CD4-positive, alpha-beta T cell treated with Interleukin-21 for 1 hour (primary cell): ENCODE measurements at regions not wholly inside any gene's neighbourhood (a gene's known extent, or its start where the extent isn't known, plus 50 kb on each side); places are given as distances from the start of the nearest gene placed in this dataset.

Experiments
- DNase-seq: peaks from one replicate; pipeline ENCODE4 v3.0.0-alpha.2; 2020

DNA sequence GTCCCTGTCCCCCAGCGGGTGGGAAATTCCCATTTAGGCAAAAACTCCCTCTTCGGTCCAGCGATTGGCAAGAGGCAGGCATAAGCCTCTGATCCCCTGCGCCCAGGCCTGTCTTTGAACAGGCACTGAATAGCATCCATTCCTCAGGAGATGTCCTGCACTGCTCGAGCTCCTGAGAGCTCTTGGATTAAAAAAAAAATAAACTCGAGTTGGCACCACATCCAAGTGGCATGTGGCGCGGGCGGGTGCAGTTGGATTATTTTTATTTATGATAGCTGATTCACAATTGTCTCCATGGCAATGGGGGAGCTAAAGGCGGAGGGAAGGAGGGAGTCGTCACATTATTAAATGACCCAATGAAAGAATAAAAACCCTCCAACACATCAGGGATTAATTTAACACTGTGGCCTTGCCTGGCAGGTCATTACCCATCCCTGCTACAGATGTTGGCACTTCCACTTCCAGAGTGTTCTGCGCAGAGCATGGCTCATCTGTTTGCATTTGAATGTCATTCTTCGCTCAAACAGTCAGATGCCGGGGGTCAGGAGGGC, 207.2 kb downstream of the AACS start:
- DNase-seq: no peak

DNA sequence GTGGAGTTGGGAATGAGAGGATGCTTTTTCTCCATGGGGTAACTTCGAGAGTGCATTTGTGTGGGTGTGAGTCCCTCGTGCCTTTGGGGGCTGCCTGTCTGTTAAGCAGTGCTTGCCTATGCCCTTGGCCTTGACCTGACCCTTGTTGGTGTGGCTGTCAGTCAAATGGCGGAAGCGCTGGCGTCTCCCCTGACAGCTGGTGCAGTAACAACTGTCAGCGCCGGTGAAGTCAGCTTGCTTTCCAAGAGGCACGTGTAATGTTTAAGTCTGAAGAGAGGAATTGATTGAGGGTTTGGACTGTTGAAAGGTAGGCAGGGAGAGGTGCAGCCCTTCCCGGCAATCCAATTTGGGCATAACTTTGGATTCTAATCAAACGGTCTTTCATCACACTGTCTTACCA, 211.3 kb downstream of the AACS start:
- no peak for DNase-seq

DNA sequence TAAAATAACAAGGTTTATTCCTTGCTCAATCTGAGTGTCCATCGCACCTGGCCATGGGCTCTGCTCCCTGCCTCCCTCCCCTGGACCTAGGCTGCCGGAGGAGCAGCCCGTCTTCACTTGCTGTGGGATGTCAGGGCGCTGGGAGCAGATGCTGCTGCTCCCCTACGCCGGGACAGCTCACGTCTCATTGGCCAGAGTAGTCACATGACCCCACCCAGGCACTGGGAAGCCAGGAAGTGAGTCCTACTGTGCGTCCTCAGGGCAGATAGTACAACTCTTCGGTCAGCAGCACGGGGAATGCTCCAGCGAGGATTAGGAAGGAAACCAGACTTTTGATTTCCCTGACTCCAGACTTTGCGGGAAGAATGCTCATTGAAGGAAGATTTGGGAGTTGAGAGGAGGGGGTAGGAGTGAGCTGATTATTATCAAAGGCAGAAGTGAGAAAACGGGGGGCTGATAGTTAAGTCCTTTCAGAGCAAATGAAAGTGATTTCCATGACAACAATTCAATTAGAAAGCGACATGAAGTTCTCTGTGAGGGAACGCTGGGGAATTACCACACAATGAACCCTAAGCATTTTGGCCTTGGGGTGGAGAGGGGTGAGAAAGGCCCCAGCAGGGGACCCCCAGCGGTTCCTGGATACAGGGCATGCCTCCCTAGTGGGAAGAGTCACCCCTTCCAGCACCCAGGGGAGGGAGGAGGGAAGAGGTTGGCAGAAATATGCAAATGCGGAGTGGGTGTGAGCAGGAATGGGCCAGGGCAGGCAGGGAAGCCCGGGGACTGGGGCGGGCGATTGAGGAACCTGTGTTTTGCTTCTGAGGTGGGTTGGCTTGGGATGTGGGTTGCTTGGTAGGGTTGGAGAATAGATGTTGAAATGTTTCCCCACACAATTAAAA, 215.5 kb downstream of the AACS start:
- no peak for DNase-seq

DNA sequence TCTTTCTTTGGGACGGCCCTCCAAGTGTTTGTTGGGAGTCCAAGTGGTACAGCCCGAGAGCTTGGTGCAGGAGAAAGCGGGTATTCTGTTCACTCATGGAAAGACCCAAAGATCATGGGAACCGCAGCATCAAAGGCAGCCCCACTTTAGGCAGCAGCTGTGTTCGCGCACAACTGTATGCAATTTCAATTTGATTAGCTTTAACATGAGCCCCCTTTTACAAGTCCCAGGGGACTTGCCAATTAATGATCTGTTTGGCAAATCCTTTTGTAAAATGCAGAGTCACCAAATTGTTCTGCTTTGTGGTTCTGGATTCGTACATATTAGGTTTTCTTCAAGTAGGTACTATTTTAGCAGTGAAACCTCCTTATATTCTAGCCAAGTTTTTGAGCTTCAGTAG, 217.7 kb downstream of the AACS start:
- no peak for DNase-seq

DNA sequence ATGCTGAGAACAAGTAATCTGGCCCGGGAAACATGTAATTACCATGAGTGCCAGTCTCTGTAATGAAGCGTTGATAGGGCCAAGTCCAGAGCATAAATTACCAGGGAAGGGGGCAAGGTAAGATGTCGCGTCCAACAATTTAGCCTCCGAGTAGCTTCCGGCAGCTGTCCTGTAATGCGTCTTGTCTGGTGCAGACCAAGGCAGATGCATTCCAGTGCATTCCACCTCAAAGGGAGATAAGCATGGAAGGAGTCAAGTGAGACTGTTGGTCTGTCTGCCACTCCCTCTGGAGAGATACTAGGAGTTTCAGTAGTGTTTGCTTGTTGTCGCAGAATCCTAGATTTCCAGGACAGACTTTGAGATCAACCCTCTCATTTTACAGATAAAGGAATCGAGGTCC, 218.3 kb downstream of the AACS start:
- no peak for DNase-seq

DNA sequence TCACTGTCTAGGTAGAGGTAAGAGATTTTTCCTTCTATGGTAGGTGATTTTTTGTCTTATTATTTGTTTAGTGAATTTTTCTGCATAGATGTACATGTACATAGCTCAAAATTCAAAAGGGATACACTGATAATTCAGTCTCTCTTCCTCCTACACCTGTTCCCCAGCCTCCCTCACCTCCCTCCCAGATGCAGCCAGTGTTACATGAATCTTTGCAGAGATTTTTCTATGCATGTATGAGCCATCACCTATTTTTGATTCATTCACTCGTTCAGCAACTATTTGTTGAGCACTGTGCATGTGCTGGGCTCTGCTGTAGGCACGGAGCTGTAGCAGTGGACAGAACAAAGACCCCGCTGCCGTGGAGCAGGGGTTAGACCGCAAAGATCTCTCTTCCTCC, 218.9 kb downstream of the AACS start:
- DNase-seq: no peak

DNA sequence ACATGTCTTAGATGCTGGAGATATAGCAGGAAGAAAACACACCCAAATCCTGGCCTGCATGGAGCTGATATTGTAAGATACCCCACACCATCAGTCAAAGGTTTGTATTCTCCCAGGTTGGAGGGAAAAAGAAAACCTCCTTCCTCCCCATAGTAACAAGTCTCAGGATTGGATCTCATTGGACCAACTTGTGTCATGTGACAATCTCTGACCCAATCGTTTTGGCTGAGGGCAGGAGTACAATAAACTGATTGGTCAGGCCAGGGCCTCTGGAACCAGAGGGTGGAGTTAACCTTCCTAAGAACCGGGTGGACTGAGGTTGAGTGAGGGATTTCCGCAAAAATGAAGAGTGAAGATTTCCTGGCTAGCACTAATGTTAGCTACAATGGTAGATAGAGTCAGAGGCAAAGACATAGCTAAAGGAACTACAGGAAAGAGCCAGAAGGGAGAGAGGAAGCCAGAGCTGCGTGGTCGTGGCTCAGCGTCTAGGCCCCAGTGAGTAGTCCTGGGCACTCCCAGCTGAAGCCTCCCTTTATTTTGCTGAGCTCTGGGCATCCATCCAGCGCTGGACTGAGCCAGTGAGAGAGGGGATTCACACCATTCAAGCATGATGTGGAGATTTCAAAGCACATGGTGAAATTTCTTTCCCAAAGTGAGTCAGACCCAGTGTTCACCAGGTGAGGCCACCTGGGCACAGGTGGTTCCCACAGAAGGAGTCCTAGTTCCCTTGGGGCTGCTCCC, 219.9 kb downstream of the AACS start:
- DNase-seq: no peak

DNA sequence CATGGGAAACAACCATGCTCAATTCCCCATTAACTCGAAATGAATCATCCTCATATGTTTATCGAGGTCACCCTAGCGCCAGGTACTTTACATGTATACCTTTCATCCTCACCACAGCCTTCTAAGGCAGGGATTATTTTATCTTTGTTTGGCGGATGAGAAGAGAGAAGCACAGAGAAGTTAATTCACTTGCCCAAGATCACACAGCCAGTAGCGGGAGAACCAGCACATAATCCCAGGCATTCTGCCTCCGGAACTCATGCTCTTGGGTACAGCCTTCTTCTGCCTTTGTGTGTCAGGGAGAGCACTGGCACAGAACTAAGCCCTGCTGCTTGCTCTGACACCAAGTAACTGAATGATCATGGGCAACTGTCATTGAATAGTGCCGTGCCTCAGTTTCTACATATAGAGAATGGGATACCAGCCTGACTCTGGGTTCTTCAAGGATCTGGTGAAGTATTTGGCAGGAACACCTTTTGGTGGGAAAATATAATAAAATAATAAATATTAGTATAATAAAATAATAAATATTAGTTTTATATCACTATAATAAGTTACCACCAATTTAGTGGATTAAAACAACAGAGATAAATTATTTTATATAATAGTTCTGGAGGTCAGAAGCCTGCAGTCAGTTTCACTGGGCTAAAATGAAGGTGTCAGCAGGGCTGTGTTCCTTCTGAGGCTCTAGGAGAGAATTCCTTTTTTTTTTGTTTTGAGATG, 220.9 kb downstream of the AACS start:
- DNase-seq: no peak

DNA sequence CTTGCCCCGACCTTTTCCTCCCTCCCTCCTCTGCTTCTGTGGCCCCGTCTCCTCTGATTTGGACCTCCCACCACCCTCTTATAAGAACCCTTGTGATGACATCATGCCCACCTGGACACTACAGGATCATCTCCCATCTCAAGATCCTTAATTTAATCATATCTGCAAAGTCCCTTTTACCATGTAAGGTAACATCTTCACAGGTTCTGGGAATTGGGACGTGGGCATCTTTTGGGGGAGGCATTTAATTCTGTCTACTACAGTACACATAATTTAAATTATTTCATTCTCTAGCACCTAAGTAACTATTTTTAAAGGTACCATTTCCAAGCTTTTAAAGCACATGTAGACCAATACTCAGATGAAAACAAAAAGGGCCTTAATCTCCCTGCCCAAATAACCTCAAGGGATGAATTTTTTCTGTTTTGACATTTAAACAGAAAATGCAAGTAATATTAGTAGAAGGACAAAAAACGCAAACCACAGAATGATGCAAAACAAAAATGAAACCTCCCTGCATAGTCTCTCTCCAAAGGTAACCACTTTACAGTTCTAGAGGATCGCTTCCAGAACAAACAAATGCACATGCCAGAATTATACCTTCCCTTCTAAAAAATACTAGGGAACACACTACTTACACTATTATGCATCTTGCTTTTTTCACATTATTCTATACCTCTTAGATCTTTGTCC, 222.1 kb downstream of the AACS start:
- no peak for DNase-seq

DNA sequence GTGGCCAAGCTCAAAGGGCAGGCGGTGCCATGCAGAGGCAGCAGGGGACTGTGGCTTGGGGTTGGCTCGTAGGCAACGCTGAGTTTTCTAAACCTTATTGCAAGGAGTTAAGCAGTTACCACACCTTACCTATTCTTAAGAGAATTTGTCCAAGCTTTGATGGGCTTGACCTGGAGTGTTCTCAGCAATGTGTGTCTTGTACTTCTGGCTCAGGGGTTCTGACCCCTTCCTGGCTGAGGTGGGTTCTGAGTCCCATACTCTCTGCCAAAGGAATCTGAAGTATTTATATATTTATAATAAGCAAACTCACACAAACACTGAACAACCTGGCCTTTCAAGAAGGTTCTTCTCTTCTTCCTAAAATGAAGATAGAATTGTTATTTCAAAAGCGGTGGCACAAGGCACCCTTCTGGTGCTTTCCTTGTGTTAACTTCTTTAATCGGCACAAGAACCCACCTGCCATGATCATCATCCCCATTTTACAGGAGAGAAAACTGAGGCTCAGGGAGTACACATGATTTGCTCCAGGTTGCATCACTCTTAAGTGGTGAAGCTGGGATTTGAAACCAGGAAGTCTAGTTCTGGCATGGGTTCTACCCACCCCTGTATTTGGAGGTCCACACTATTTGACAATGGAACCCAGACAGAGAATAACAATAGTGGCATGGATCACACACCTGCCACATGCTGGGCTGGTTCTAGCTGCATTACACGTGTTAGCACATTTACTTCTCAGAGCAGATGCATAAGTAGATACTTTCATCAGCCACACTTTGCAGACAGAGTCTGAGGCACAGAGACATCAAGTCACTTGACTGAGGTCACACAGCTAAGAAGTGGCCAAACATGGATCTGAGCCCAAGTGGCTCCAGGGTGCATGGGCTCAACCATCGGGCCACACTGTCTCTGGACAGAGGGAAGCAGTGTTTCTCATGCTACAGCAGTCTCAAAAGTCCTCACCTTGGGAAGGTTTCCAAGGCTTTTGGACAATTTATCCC, 224.0 kb downstream of the AACS start:
- no peak for DNase-seq

DNA sequence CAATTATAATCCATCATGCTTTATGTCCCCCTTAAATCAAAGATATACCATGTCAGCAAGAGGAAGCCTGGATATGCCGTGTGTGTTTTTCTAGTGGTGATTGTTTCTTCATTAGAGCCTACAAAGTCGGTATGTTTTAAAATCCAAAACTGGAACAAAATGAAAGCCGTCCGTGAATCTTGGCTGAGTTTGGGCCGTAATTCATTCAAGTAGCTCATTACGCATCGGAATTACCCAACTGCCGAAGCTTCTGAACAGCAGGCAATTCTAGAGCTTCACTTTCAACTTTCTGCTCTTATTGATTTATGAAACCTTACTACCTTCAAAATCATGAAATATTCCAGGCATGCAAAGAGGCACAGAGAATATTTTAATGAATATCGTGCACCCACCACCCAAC, 224.7 kb downstream of the AACS start:
- no peak for DNase-seq

DNA sequence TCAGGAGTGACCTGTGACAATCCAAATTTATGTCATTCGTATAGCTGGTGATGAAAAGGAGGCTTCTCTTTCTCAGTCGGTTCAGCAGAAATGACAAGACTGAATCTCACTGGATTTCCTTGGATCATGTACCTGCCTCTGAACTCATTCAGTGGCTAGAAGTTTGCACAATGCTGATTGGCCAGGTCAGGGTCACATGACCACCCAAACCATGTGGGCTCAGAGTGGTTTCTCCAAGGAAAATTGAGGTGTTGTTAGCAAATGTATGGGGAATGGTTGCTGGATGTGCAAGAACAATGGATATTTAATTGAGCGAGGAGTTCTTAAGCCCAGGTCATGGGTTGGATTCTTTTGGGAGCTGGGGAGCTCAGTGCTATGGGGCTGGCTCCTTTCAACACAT, 227.5 kb downstream of the AACS start:
- no peak for DNase-seq

DNA sequence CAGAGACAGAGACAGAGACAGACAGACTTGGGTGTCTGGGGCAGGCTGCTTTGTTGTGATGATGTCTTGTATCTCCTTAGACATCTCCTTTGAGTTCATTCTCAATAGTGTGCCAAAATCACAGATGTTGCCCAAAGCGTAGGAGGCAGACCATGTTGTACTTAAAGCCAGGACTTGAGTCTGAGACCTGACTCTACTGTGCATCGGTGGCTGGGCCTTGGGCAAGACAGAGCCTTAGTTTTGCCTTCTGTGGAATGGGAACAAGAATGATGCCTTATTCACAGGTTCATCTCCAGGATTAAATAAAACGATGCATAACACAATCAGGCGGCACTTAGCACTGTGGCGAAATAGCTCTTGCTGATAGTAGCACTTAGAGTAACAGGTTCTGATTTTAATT, 230.3 kb downstream of the AACS start:
- DNase-seq: no peak

DNA sequence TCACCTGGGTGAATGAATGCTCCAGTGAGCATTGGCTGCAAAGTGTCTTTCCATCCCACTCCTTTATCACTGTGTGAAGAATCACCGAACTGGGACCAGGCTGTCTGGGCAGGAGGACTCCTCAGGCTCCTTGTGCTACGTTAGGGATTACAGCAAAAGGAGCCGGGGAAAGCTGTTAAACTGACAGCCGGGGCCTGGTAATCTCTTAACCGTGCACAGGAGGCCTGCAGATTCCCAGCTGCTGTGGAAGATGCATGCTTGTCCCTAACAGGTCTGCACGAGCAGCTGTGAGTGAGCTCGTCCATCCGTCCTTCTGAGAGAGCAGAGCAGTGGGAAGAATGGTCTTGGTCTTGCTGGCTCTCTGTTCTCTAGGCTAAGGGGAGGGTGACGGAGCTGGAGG, 231.5 kb downstream of the AACS start:
- DNase-seq: no peak

DNA sequence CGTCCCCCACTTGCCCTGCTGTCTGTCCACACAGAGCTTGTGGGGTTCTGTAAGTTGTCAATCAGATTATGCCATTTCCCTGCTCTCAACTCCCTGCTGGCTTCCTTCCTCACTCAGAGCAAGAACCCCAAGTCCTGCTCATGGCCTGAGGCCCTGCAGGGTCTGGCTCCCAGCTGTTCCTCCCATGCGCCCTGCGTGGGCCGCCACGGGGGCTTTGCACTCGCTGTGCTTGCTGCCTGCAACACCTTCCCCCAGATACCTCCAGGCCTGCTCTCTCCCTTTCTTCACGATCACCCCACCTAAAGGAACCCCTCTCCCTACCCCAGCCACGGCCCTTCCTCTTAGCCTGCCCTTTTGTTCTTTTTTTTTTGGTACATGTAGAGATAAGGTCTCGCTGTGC, 234.6 kb downstream of the AACS start:
- no peak for DNase-seq

DNA sequence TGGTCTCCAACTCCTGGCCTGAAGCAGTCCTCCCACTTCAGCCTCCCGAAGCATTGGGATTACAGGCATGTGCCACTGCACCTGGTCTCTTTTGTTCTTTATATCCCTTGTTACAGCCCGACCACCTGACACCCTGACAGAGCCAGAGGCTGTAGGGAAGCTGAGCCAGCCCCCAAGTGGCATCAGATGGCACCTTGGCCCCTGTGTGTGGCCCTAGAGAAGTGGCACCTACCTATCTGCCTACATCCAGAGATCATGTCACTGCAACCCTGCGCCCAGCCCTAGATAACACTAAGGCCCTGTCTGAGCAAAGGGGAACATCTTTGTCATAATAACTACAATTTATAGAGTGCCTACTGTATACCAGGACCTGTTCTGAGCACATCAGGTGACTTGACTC, 235.0 kb downstream of the AACS start:
- no peak for DNase-seq

DNA sequence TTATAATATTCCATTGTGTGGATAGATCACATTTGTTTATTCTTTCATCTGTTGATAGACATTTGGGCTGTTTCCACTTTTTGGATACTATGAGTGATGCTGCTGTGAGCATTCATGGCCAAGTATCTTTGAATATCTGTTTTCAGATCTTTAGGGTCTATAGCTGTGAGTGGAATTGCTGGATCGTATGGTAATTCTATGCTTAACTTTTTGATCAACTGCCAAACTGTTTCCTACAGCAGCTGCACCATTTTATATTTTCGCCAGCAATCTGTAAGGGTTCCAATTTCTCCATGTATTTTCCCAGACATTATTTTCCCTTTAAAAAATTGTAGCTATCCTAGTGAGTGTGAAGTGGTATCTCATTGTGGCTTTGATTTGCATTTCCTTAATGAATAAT, 238.1 kb downstream of the AACS start:
- no peak for DNase-seq

DNA sequence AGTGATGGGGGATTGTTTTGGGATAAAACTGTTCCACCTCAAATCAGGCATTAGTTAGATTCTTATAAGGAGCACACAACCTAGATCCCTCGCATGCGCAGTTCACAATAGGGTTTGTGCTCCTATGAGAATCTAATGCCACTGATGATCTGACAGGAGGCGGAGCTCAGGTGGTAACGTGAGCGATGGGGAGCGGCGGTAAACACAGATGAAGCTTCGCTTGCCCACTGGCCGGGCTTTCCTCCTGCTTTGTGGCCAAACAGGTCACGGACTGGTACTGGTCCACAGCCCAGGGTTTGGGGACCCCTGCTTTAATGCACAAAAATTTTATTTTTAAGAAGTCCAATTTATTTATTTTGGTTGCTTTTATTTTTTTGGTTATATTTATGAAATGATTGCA, 238.8 kb downstream of the AACS start:
- no peak for DNase-seq

DNA sequence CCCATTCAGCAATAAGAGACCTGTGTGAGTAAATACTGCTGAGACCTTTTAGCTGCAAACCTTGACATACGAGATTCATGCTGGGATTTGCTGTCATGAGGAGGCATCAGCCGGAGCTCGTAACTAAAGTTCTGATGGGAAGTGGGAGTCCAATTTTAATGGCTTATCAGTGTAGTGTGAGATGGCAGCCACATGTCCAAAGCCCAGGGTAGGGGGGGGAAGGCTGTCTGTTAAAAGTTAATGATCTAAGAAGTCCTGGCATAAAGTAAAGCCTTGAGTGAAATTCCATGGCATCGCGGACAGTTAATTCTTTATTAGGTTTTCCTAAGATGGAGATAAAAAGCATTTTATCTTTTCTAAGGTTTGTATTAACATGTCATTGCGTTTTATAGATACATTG, 240.0 kb downstream of the AACS start:
- no peak for DNase-seq

DNA sequence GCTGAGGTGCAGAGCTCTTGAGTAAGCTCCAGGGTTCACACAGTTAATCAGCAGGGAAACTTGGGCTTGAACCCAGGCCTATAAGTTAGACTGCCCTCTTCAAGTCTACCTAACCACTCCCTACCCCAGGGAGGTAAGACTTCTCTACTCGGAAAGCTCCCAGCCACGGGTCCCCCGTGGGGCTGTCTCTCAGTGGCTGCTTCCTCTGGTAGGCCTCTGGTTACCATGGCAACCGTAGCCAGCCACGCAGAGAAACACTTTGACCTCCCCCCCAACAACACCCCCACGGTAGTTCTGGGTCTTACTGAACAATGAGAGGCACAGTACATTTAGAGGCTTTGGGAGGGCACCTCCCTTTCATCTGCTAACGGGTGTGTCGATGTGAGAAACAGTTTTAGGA, 245.2 kb downstream of the AACS start:
- DNase-seq: no peak

DNA sequence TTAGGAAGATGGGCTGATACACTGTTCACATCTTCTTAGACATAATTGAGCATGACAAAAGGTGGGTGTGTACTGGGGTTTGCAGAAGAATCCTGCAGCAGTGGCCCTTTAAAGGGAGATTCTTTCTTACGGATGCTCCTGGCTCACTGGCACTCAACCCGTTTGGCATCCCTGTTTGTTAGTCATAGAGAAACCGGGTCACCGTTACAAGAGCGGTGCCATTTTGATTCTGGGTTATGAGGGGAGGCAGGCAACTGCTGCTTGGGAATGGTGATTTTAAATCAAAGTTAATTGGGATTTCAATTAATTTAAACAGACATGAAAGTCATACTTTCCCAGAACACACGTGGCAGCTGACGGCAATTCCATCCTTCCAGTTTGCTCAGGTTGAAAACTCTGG, 245.8 kb downstream of the AACS start:
- no peak for DNase-seq

DNA sequence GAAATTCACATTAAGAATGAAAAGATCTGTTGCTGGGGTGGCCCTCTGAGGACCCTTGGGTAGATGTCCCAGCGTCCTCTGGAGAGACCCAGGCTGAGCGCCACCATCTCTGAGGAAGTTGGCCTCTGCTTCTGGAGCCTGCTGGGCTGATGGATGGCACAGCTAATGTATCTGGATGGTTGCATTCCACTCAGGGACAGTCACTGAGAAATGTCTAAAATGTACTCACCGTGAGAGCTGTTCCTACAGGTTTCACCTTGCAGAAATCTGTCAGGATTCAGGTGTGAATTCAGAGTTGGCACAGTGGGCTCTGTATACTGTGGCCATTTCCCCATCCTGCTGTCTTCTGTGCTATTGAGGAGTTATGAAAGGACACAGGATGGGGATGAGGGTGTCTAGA, 247.2 kb downstream of the AACS start:
- no peak for DNase-seq
